OCI-M2 (cell line): ENCODE measurements at regions not wholly inside any gene's neighbourhood (a gene's known extent, or its start where the extent isn't known, plus 50 kb on each side); places are given as distances from the start of the nearest gene placed in this dataset.

ENCODE experiments used
- DNase-seq: peaks from one replicate; lab custom pipeline; 2025; ENCODE audit not compliant: unreplicated experiment; lab: John Stamatoyannopoulos, UW

DNA sequence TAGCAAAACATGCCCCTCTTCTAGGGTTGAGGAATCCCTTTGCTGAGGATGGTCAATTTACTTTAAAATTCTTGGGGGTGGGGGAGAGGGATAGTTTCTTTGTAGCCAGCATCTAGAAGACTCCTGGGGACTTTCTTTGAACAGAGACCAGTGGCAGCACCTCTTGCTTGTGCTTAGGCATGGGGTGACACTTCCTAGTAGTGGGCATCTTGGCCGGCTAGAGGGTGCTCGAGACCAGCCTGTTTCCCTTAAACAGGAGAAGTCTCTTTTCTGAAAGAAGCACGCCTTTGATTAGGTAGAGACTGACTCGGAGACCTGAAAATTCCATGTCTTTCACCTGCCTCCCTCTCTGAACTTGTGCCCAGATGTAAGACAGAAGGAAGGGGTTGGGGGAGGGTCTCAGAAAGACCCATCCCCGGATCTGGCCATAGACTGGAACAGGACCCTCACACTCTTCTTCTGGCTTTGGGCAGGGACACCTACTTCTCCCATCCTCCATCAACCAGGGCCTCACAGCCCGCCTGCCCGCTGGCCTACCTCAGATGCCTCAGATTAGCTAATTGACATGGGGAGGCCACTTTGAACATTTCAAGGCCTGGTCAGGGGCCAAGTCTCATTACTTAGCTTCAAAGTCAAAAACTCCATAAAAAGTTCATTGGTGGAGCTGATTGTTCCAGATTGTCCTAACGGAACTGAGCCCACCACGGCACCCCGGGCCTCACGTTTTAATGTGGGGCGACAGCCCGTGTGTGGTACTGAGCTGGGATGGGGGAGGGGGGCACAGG lies 172.2 kb downstream of the CDC5L start:
- DNase-seq: no peak

DNA sequence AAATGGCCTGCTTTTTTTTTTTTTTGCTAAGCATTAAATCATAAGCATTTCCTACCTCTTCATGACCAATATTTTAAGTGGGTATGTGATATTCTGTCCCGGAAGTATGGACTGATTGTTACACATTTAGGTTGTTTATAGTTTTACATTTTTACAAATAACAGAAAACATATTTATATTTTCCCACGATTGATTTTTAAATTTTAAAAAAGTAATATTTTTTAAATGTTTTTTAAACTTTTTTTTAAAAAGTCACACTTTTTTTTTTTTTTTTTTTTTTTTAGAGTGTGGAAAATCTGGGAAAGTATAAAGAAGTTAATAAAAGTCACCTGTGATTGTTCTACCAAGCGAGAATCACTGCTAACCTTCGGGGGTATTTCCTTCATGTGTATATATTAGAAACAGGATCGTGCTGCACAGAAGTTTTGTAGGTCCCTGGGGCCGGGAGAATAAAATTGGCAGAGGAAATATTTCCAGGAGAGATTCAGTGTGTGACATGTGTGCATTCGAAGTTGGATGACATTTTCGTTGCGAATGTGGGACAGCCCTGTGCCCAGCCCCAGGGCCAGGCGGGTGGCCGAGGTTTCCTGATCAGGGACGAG lies 173.1 kb downstream of the CDC5L start:
- DNase-seq: no peak

- no peak for DNase-seq
These were observed 173.6 kb downstream of the CDC5L start for GRCh38 chr6:44561060-44561623.

DNA sequence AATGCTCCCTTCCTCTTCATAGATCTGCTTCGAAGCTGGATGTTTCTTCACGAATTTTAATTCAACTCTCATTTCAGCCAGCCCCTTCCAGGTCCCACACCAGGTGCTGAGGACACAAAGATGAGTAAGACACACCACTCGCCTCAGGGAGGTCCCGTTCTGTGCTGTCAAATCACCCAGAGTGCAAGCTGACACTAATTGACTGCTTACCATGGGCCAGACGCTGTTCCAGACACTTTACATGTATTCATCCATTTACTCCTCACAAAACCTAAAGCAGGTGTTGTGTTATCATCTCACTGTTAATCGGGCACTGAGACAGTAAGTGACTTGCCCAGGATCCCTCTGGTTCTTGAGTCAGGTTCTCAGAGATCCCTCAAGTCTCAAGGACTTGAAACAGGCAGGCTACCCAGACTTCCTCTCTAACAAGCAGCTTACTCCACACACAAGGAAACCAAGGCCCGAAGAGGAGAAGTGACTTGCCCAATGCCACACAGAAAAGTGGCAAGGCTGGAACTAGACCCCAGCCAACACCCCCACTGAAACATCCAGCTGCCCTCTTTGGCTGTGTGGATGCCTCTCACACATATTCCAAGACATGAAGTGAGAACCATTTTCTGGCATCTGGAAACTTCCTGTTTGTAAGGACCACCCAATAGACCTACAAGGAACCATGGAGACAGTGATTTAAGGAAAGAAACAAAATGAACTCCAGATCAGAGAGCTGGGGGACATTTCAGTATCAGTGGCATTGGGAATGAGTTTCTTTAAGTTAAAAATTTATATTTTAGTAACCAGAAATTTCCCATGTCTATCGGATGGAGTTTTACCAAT lies 174.5 kb downstream of the CDC5L start:
- no peak for DNase-seq

GRCh38 chr6:44563397-44563796 lies 175.9 kb downstream of the CDC5L start:
- DNase-seq: no peak

GRCh38 chr6:44564906-44565524 lies 177.5 kb downstream of the CDC5L start:
- no peak for DNase-seq

DNA sequence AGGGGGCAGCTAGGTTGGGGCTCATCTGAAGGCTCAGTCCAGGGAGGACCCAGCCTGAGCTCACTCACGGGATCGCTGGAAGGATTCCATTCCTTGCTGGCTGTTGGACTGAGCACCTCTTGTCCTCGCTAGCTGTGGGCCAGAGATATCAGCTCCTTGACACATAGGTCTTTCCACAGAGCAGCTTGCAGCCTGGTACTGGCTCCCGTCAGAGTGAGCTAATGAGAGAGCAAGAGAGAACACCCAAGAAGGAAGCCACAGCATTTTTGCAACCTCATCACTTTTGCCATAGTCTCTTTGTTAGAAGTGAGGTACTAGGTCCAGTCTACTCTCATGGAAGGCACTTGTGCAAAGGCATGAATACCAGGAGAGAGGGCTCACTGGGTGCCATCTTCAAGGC lies 179.9 kb downstream of the CDC5L start:
- DNase-seq: no peak

DNA sequence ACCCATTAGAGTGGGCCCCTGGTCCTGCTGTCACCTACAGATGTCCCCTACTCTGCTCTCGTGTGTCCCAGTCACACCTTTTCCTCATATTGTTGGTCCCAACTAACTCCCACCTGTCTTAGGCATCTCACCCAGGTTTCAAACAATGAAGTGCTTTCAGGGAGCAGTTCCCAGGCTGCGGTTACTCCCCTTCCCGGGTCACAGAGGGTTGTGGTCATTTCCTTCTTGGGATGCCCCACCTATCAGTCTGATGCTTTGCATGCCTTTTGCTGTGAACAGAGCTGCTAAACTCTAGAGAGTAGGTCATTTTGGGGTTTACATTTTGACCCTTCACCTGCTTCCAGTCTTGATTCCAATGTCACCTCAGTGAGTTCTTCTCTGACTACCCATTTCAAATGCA lies 181.6 kb downstream of the CDC5L start:
- DNase-seq: no peak

GRCh38 chr6:44569931-44570385 lies 182.5 kb downstream of the CDC5L start:
- no peak for DNase-seq

DNA sequence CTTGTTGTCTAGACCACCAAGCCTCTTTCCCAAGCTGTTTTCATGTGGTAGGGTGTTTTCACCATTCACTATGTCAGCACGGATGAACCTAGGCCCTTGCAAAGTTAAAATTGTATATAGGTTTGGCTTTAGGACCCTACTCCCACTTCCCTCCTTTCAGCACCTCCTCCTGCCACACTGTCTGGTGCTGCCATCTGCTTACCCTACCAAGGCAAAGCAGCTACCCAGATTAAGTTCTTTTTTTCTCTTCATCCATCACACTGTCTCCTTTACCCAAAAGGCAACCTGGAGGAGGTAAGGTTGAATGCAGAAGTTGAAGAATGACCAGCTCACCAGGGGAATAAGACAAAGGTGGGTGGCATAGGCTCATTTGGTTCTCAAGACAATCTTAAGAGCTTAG lies 184.0 kb downstream of the CDC5L start:
- DNase-seq: no peak

GRCh38 chr6:44572346-44572745 lies 184.8 kb downstream of the CDC5L start:
- no peak for DNase-seq

DNA sequence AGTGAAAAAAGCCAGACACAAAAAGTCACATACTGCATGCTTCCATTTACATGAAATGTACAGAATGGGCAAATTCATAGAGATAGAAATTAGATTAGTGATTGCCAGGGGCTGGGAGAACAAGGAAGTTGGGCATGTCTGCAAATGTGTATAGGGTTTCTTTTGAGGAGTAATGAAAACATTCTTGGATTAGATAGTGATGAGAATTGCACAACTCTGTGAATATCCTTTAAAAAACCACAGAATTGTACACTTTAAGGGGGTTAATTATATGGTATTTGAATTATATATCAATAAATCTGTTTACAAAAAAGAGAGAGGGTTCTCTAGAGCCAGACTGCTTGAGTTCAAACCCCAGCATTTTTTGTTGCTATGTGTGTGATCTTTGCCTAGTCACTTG lies 188.1 kb downstream of the CDC5L start:
- no peak for DNase-seq

GRCh38 chr6:44576132-44576631 lies 188.7 kb downstream of the CDC5L start:
- DNase-seq: no peak

GRCh38 chr6:44580901-44581300 lies 193.4 kb downstream of the CDC5L start:
- DNase-seq: no peak

GRCh38 chr6:44582930-44583329 lies 195.4 kb downstream of the CDC5L start:
- DNase-seq: no peak

DNA sequence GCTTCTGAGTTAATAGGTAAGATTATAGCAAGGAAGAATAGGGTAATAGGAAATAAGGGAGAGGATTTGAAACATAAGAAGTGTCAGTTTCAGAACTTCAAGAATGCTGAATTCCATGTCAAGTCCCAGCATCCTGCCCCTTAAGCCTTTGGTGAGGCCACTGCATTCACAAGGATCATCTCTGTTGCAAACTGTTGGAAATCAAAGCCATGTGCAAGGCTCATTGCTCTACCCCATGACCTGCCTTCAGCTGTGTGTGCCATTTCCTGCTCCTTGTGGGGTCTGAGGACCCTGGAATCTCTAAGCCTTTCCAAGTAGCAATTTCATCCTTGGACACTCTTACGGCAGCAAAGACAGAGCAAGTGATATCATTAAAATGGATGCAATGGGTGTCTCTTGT lies 203.0 kb downstream of the CDC5L start:
- no peak for DNase-seq

GRCh38 chr6:44593539-44593944 lies 206.0 kb downstream of the CDC5L start:
- no peak for DNase-seq

DNA sequence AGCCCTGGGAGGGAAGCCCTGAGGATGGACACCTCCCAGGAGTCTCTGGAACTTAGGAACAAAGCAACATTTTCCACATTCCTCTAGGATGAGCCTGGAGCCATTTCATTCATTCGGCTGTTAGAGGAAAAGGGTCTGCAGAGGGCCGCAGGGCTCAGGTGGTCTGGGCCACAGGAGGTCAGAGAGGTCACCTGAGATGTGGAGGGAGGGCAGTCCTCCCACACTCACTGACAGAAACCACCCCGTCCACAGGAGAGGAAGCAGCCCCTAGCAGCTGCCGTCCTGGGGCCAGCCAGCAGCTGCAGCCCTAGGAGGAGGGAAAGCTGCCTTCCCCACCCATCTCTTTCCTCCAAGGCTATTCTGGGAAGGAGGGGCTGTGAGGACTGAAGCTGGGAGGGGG lies 207.0 kb downstream of the CDC5L start:
- DNase-seq: no peak

DNA sequence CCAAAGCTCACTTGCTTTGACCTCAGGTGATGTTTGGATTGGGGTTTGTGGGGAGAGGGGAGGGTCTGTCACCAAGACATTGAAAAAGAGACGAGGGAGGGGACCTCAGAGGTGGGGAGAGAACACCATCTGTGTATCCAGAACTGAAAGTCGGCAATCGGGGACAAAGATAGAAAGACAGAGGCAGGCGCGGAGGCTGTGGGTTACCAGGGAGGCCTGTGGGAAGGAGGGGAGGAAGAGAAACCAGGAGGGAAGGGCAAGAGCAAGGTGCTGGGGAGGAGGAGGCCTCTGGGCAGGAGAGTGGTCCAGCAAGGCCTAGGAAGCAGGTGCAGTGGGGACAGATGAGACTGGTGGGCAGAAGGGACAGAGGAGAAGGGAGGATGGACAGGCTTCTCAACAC lies 211.2 kb downstream of the CDC5L start:
- DNase-seq: no peak

- DNase-seq: no peak
These were observed 212.2 kb downstream of the CDC5L start for GRCh38 chr6:44599672-44600071.
